NCI-H1105 treated with DMSO at 0.1 percent for 48 hours (cell line): ENCODE measurements at regions not wholly inside any gene's neighbourhood (a gene's known extent, or its start where the extent isn't known, plus 50 kb on each side); places are given as distances from the start of the nearest gene placed in this dataset.

Experiments used
- DNase-seq: peaks from one replicate; lab custom pipeline; 2025; lab: John Stamatoyannopoulos, UW

DNA sequence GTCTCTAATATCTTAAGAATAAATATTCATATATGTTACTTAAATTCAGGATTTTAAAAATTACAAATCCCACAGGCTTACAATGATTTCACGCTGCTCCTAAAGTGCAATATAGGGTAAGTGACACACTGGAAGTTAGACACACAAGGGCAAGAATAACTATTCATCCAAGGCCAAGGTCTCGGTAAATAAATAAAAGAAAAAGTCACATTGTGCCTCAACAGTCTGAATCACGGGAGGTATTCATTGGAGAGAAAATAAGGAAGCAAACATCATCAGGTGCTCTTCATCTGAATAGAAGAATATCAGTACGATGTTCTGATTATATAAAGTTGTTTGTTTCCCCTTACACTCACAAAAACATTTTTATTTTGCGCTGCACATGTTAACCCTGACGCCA is 820.2 kb downstream of the TRIB2 start:
- DNase-seq, result no peak

DNA sequence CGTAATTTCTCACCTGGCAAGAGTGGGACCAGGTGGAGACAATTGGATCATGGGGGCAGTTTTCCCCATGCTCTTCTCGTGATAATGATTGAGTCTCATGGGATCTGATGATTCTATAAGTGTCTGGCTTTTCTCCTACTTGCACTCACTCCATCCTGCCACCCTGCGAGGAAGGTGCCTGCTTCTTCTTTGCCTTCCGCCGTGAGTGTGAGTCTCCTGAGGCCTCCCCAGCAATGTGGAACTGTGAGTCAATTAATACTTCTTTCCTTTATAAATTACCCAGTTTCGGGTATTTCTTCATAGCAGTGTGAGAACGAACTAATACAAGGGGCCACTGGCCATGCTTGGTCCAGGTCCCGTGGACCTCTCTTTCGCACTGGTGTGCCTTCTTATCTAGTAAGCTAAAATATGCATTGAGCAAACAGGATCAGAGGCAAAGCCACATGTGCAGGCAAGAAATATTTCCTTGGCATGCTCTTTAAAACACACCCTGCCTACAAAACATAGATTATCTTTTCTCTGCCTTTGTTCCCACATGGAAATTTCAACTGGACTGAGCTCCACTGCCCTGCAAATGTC is 821.1 kb downstream of the TRIB2 start:
- DNase-seq, result no peak

DNA sequence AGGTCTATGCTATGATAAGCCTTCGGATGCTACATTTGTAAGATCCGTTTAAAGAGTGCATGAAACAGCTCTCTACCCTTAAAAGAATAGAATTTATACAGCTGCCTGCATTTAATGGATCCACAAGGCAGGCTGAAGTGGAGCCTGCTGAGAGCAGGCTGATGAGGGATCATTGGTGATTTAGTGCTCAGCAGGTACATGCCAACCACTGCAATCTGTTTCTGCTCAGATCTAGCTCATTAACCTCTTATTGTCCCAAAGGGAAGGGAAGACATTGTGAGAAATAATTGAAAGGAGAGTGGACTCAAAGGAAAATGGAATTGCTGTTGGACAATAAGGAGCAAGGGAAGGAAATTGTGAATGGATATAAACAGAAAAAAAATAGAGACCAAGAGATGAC is 822.6 kb downstream of the TRIB2 start:
- DNase-seq, result no peak

DNA sequence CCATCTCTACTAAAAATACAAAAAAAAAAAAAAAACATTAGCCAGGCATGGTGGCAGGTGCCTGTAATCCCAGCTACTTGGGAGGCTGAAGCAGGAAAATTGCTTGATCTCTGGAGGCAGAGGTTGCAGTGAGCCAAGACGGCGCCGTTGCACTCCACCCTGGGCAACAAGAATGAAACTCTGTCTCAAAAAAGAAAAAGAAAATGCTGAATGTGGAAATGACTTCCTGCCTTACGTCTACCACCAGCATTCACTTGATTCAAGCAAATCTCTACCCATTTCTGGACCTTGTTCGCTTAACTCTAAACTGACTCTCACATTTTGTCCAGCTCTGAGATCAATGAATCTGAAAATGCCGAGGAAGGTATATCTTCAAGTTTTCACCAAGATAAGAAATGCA is 825.3 kb downstream of the TRIB2 start:
- no peak for DNase-seq

DNA sequence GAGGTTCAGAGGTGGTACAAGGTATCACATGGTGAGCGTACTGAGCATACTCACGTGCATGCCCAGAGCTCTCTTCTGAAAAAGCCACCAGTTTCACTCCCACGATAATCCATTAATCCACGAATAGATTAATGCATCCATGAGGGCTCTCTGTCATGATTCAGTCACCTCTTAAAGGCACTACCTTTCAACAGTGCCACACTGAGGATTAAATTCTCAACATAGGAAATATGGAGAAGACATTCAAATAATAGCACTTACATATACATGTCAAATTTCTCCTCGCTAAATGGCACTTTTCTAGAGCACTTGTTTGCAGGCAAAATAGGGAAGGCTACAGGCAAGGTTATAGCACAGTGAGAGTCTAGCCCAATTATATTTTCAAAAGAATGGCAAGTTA is 825.9 kb downstream of the TRIB2 start:
- DNase-seq, result no peak

DNA sequence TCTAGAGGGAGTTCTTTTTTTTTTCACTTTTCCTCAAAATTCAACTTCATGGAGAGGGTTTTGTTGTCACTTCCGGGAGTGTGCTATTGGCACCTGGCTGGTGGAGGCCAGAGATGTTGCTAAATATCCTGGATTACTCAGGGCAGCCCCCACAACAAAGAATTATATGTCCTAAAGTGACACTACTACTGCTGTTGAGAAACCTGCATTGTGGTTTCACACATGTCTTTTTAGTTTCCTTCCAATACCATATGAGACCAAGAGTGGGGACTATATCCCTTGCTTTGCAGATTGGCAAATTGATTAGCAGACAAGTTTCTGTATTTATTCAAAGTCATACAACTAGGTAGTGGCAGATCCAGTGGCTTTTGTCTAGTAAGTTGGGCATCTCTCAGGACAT is 826.8 kb downstream of the TRIB2 start:
- DNase-seq, result no peak

DNA sequence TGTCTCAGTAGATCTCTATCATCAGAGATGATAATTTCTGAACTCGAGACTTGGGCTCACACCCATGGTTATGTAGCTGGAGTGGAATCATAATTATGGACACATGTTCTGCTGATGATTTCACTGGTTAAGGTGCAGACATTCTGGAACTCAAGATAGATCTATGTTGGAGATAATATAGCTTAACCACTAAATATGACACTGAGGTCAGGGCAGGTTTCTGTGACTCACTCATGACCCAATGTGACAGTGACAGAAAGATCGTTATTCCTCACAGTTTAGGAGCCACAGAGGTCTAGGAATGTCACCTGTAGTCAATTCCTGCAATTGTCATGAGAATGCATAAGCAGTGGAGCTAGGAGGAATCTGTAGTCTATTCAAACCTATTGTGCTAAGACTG is 828.6 kb downstream of the TRIB2 start:
- DNase-seq, result no peak

DNA sequence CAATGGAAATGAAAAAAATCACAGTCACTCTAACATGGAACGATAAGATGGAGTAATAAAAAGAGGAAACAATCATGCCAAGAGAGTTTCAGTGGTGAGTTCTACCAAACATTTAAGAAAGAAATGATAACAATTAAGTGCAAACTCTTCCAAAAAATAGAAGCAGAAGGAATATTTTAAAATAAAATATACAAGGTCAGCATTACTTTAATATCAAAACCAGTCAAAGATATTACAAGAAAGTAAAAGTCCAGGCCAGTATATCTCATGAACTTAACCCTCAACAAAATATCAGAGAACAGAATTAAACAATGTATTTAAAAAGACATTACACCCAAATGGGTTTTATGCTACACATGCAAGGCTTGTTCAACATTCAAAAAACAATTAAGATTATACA is 829.4 kb downstream of the TRIB2 start:
- DNase-seq, result no peak

DNA sequence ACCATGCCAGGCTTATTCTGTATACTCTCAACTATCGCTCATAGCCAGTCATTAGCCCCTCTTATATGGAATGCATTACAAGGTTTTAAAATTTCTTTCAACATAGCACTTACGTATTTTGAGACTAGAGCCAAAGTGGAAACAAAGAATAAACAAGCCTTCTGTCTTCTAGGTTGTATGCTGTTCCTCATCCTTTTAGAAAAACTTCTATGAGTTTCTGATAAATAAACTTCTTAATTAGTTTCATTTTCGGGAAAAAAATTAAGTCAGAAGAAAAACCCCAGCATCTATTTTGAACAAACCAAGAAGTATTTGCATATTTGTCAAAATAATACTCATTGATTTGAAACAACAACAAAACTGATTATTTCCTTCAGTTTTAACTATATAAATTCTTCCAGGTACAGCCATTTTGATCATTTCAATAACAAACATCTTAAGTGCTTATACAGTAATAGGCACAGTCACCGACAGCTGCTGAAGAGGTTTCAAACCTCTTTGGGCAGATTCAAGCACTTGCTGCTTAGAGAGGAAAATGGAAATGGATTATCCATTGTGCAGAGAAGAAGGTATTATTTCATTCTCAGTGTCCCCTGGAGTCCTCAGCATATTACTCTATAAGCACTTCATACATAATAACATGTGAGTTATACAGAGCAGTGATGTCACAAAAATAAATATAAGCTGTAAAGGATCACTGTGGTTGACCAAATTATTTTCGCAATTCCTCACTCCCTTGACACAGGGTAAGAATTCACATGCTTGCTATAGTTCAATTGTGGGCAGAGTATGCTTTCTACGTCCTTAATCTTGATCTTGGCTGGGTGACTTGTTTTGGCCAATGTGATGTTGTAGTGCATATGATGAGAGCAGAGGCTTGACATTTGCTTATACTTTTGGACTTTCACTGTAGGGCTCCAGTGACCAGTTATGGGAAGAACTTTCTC is 833.8 kb downstream of the TRIB2 start:
- peak; percentile 64 for DNase-seq

DNA sequence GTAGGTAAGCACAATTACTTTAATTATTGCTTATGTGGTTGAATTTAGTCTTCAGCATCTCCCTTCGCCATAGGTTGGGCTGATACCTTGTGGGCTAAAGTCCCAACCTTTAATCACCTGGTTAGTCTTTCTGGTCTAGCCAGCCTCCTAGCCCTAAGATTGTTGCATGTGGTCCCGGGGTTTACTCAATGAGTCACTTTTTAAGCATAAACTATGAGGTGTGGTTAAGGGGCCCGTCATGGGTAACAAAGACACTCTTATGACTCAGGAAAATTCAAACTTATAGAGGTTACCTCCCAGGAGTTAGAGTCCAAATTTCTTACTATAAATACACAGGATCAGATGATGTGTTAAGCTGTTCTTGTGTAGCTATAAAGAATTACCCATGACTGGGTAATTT is 841.6 kb downstream of the TRIB2 start:
- no peak for DNase-seq

DNA sequence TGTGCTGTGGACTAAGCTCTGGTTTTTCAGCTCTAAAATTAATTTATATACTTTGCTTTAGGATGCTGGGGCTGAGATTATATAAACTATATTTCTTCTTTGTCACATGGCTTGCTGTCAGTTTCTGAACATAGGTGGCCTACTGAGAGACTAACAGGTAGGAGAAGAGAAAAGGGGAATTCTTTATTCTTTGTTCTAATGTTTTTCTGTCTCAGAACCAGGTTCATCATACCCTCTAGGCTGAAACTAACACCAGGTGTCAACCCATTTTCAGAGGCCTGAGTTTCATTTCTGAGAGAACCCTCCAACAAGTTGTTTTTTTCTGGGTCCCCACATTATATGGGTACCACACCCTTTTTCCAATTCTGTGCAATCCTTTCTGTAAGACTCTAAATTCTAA is 843.6 kb downstream of the TRIB2 start:
- DNase-seq, result no peak

DNA sequence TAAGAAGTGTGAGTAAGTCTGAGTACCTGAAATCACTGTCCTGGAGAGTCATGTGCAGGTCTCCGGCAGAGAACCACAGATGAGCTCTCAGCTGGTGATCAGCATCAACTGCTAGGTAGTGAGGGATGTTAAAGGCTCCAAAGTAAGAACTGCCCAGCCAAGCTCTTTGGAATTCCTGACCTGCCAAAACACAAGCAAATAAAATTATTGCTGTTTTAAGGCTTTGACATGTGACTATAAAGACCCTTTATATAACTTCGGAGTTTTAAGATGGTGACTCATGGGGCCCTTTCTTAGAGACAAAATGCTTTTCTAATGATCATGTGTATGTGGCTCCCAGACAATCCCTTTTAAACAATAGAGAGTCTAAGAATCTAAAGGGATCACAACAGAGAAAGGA is 855.7 kb downstream of the TRIB2 start:
- no peak for DNase-seq

DNA sequence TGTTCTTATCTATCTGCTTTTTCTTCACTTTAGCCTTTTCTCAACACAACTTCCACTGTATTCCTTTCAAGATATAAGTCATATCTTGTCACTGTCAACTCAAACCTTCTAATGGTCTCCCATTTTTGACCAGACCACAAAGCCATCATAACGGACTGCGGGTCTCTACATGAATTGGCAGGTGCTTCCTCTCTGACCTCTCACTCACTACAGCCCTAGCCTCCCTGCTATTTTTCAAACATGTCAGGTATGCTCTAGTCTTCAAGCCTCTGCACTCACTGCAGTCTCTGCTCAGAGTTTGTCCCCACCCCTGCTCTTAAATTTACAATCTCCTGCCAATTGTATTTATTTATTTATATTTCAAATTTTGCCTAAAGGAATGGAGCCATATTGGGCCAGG is 858.1 kb downstream of the TRIB2 start:
- DNase-seq, result no peak

DNA sequence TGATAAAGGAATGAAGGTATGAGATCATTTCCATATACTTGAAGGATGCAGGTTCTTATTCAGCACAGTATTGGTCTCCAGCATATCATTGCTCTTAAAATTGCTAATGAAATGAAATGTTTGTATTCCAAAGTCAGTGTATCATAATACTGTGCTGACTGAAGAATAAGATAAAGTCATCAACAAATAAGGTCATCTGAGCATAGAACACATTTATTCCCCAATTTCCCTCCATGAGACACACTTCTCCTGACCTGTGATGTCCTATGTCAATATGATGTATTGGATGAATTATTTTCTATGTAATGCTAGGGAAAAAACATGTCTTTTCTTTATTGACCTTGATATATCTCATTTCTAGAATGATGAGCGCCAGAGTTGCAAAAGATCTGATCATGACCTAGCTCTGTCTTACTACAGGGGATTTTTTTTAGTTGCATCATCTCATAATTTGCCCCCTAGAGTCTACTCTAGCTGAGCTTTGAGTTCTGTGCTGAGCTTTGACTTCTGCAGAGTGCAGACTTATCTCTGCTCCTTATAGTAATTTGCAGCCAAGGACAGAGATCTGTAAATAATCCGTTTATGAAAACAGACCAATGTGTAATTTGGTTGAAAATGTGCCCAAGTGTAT is 859.8 kb downstream of the TRIB2 start:
- no peak for DNase-seq

DNA sequence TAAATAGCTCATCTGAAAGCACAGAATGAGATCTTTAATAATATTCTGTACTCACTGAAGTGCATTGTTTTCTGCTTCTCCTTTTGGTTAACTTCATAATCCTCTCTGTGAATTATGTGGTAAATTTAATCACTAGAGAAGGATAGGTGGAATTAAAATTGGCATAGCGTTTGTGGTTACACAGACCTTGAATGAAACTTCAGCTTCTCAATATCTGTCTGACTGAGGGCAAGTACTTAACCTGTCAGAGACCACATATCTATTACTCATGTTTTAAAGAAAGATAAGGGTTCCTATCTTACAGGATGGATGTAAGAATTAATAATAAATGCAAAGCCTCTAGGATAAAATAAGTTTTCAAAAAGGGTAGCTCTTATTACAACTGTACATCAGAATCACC is 861.8 kb downstream of the TRIB2 start:
- DNase-seq, result no peak

DNA sequence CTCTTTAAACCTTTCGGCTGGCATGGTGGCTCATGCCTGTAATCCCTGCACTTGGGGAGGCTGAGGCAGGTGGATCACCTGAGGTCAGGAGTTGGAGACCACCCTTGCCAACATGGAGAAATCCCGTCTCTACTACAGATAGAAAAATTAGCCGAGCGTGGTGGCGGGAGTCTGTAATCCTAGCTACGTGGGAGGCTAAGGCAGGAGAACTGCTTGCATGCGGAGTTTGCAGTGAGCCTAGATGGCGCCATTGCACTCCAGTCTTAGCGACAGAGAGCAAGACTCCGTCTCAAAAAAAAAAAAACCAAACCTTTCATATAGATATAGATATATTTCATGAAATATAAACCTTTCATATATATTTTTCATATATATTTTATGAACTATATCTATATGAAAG is 864.7 kb downstream of the TRIB2 start:
- no peak for DNase-seq

DNA sequence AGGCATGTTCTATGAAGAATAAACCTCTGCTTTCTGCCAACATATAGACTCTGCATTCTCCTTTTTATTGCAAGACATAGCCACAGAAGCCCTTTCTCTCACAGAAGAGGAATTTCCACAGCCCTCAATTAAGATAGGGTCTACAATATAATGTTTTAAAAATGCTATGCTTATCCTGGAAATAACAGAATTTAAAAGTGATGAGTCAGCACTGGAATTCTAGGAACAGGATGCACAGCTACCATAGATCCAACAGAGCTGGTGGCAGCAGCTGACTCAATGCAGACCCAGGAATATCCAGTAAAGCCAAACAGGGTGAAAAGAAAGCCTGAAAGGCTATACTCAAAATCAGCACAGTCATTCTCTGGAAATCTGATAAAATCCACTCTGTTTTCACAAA is 866.9 kb downstream of the TRIB2 start:
- DNase-seq, result no peak

DNA sequence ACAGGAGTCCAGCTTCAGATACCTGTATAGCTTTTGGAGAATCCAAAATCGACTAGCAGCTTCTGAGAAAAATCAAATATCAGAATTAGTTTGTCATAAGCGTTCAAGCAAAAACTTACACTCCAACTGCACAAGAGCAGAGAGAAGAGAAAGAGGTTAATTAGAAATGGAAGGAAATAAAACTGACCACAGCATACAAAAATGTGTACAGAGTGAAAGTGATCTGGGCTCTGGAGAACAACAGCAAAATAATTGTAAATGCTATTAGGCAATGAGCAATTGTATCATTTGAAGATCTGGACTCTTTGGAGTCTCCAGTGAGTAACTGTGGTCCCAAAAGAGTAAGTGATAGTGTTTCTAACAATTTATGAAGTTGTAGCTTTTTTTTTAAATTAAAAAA is 867.3 kb downstream of the TRIB2 start:
- DNase-seq, result no peak

DNA sequence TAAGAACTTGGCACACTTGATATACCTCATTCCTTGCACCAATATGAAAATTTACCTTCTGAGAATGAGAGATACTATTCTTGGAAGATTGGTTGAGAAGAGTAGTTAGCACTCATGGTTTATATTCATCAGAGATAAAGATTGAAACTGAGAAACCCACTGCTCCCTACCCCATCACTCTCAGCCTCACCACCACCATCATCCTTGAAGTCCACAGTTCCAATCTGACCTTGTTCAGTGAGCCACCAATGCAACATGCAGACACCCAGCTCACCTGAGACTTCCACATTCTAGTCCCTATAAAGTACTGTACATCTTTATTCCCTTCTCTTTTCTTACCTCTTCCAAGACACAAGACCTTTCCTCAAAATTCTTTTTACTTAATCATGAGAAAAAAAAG is 869.0 kb downstream of the TRIB2 start:
- no peak for DNase-seq

DNA sequence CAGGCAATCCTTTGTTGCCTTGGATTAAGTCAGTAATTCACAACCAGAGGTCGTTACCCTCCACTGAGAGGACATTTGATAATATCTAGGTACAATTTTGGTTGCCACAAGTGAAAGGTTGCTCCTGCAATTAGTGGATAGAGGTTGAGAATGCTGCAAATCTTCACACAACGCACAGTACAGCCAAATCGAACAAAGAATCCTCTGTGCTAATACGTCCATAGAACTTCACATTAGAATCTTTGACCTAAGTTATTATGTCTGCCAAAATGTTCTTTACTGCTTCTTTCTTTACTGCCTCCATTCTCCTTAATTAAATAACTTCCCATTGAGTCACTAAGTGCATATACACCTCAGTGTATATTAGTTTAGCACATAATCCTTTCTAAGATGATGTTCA is 879.5 kb downstream of the TRIB2 start:
- DNase-seq, result no peak

DNA sequence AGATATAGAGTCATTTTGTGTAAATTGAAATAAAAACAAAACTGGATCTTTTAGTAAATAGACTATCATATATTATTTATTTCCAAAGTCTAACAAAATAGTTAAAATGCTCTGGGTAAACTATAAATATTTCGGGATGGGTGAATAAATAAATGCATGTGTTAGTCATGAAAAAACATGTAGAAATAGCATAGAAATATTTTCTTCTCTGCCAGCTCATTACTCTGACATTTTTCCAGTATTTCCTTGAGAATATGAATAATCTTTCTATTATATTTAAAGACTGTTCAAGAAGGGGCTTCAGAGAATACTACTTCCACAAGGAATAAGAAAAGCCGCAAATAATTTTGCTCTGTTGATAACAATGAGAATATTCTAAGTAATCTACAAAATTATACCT is 880.4 kb downstream of the TRIB2 start:
- no peak for DNase-seq

DNA sequence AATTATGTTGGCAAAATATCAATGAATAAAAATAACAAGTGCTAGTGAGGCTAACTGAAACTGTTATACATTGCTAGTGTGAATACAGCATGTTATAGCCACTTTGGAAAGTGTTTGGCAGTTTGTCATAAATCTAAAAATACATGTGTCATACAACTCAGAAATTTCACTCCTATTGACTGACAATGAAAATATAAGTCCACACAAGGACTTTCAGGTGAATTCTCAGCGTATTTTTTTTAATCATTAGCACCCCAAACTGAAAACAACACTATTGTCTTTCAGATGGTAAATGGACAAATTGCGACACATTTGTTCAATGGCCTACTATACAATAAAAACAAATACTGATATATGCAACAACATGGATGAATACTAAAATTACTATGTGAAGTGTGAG is 884.8 kb downstream of the TRIB2 start:
- DNase-seq, result no peak

DNA sequence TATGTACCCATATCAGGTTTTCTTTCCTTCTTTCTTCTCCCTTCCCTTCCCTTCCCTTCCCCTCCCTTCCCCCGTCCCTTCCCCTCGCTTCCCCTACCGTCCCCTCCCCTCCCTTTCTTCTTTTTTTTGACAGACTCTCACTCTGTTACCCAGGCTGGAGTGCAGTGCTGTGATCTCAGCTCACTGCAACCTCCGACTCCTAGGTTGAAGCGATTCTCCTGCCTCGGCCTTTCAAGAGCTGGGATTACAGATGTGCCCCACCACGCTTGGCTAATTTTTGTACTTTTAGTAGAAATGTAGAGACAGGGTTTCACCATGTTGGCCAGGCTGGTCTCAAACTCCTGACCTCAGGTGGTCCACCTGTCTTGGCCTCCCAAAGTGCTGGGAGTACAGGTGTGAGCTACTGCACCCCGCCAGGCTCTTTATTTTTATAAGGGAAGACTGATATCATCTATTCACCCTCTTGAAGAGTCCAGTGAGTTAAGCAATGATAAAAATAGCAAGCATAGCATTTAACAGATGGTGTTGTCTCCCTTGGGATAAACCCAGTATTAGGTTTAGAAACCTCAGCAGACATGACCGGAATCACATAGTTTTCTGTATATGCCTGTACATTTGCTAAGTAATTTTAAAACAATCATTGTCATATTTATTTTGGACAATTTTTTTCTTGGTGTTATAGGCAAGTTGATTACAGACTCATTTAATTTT is 888.4 kb downstream of the TRIB2 start:
- DNase-seq, result no peak
